Fibroblast of lung (primary cell): ENCODE measurements at regions not wholly inside any gene's neighbourhood (a gene's known extent, or its start where the extent isn't known, plus 50 kb on each side); places are given as distances from the start of the nearest gene placed in this dataset.

Source experiments
- DNase-seq, 2 donors: peaks; one replicate each; pipeline versions ENCODE4 v3.0.0 to v3.0.0-alpha.2; 2010; ENCODE audit warnings: low read depth in 2 of 2
- H2AFZ ChIP-seq: 2 replicates; pipeline ENCODE4 v1.5.1; 2012; ENCODE audit warnings: low read length, control low read depth, inconsistent platforms
- H3K27ac ChIP-seq: 2 replicates; pipeline ENCODE4 v1.5.1; 2011; ENCODE audit warnings: low read length, control low read depth; ENCODE audit not compliant: insufficient read depth
- H3K27me3 ChIP-seq: 2 replicates; pipeline ENCODE4 v1.5.1; 2011; ENCODE audit warnings: mild to moderate bottlenecking, low read length; ENCODE audit not compliant: control insufficient read depth, insufficient read depth
- H3K36me3 ChIP-seq: 2 replicates; pipeline ENCODE4 v1.5.1; 2011; ENCODE audit warnings: low read length; ENCODE audit not compliant: control insufficient read depth, insufficient read depth
- H3K4me1 ChIP-seq: 2 replicates; pipeline ENCODE4 v1.5.1; 2011; ENCODE audit warnings: low read length; ENCODE audit not compliant: control insufficient read depth, insufficient read depth; ENCODE audit errors: extremely low read depth
- H3K4me2 ChIP-seq: 2 replicates; pipeline ENCODE4 v1.5.1; 2011; ENCODE audit warnings: low read length, control low read depth; ENCODE audit not compliant: insufficient read depth; ENCODE audit errors: extremely low read depth
- H3K4me3 ChIP-seq, 4 experiments: fragments of 200-600 bp in 1 of 4; sonication (generic) in 1 of 4; replicated peaks in 1 of 4; 2 replicates each; pipeline ENCODE4 v1.5.1; 2011 to 2016; ENCODE audit warnings: low read length in 4 of 4, low read depth in 3 of 4, mild to moderate bottlenecking in 3 of 4, control low read depth in 2 of 4, inconsistent platforms in 1 of 4, mixed read lengths in 1 of 4; ENCODE audit not compliant: insufficient read depth in 1 of 4; ENCODE audit errors: control extremely low read depth in 1 of 4
- H3K79me2 ChIP-seq: 2 replicates; pipeline ENCODE4 v1.5.1; 2012; ENCODE audit warnings: mild to moderate bottlenecking, low read length, inconsistent platforms; ENCODE audit not compliant: control insufficient read depth, insufficient read depth
- H3K9ac ChIP-seq: 2 replicates; pipeline ENCODE4 v1.5.1; 2011; ENCODE audit warnings: mild to moderate bottlenecking, low read length, control low read depth; ENCODE audit not compliant: insufficient read depth
- H3K9me3 ChIP-seq: 2 replicates; pipeline ENCODE4 v1.5.1; 2012; ENCODE audit warnings: low read depth, low read length; ENCODE audit not compliant: control insufficient read depth, insufficient read depth
- H4K20me1 ChIP-seq: 2 replicates; pipeline ENCODE4 v1.5.1; 2011; ENCODE audit warnings: low read length; ENCODE audit not compliant: control insufficient read depth, insufficient read depth; ENCODE audit errors: extremely low read depth
- CTCF ChIP-seq, 2 donors: IDR thresholded peaks in 1 of 2; conservative IDR thresholded peaks in 1 of 2; 1 replicate in 1 of 2; 2 replicates in 1 of 2; pipeline ENCODE4 v1.5.1; 2011 to 2012; ENCODE audit warnings: low read length in 2 of 2, control low read depth in 1 of 2, inconsistent platforms in 1 of 2, low read depth in 1 of 2, mild to moderate bottlenecking in 1 of 2
- EZH2 ChIP-seq: IDR thresholded peaks from 2 replicates; pipeline ENCODE4 v1.5.1; 2012; ENCODE audit warnings: low read length, control low read depth, mild to moderate bottlenecking; ENCODE audit errors: missing control alignments

GRCh38 chr1:4425892-4426291 is 228.5 kb upstream of the AJAP1 start:
- Histone ChIP-seq H3K27ac (no peak overlapping the region), H3K9me3 (peaks cover 2% of the 10 kb centered on the region), H2AFZ (no peak overlapping the region), H3K4me3 (no peak overlapping the region), H3K4me1 (no peaks in the 10 kb centered on the region), H3K9ac (no peak overlapping the region), H4K20me1 (no peaks in the 10 kb centered on the region), H3K79me2 (no peaks in the 10 kb centered on the region), H3K27me3 (no peaks in the 10 kb centered on the region), H3K4me2 (no peak overlapping the region), H3K36me3 (no peaks in the 10 kb centered on the region)
- TF ChIP-seq EZH2 (no peak), CTCF (conservative IDR thresholded peaks at IDR 0.05 in 1 of 2, IDR thresholded peaks at IDR 0.05 in 1 of 2; ENCODE audit: low read depth in 1 of 2, low read length in 2 of 2) (no peak)
- DNase-seq: no peak

- Histone ChIP-seq H2AFZ (no peak overlapping the region), H3K27ac (no peak overlapping the region), H3K9me3 (peaks cover 2% of the 10 kb centered on the region), H3K27me3 (no peaks in the 10 kb centered on the region), H3K4me1 (no peaks in the 10 kb centered on the region), H4K20me1 (no peaks in the 10 kb centered on the region), H3K4me3 (no peak overlapping the region), H3K36me3 (no peaks in the 10 kb centered on the region), H3K79me2 (no peaks in the 10 kb centered on the region), H3K9ac (no peak overlapping the region), H3K4me2 (no peak overlapping the region)
- DNase-seq: no peak
- TF ChIP-seq EZH2 (no peak), CTCF (conservative IDR thresholded peaks at IDR 0.05 in 1 of 2, IDR thresholded peaks at IDR 0.05 in 1 of 2; ENCODE audit: low read depth in 1 of 2, low read length in 2 of 2) (no peak)
These were observed 225.7 kb upstream of the AJAP1 start for GRCh38 chr1:4428711-4429110.

- Histone ChIP-seq H3K36me3 (no peaks in the 10 kb centered on the region), H3K4me2 (no peak overlapping the region), H3K9me3 (peaks cover 2% of the 10 kb centered on the region), H3K4me1 (no peaks in the 10 kb centered on the region), H4K20me1 (no peaks in the 10 kb centered on the region), H3K27ac (no peak overlapping the region), H2AFZ (no peak overlapping the region), H3K4me3 (no peak overlapping the region), H3K9ac (no peak overlapping the region), H3K27me3 (no peaks in the 10 kb centered on the region), H3K79me2 (no peaks in the 10 kb centered on the region)
- DNase-seq: no peak
- TF ChIP-seq CTCF (conservative IDR thresholded peaks at IDR 0.05 in 1 of 2, IDR thresholded peaks at IDR 0.05 in 1 of 2; ENCODE audit: low read depth in 1 of 2, low read length in 2 of 2) (no peak), EZH2 (no peak)
These were observed 223.7 kb upstream of the AJAP1 start for GRCh38 chr1:4430406-4431365.
